ENCODE measurements at regions not wholly inside any gene's neighbourhood (a gene's known extent, or its start where the extent isn't known, plus 50 kb on each side); places are given as distances from the start of the nearest gene placed in this dataset.
"Not testable (repeated sequence)": the region's sequence is repeated elsewhere in the genome, so short reads cannot be mapped to it uniquely, and the experiment has no call there.

- H3K9me3 Mint-ChIP-seq; H3K36me3 Mint-ChIP-seq (ENCODE audit: low read depth); H3K27me3 Mint-ChIP-seq (ENCODE audit: low read depth); H3K27ac Mint-ChIP-seq; H3K4me1 Mint-ChIP-seq (ENCODE audit: low read depth); intact Hi-C loops (cut with micrococcal nuclease); DNase-seq (ENCODE audit: low spot score); H3K4me3 Mint-ChIP-seq (ENCODE audit: low read depth): not testable (repeated sequence)
Measured at GRCh38 chr1:149157409-149157808, 54.1 kb upstream of the NBPF9 start.

GRCh38 chr1:149158308-149158707 lies 55.0 kb upstream of the NBPF9 start:
- H3K9me3 Mint-ChIP-seq; H3K36me3 Mint-ChIP-seq (ENCODE audit: low read depth); H3K4me3 Mint-ChIP-seq (ENCODE audit: low read depth); H3K4me1 Mint-ChIP-seq (ENCODE audit: low read depth); H3K27me3 Mint-ChIP-seq (ENCODE audit: low read depth); H3K27ac Mint-ChIP-seq; DNase-seq (ENCODE audit: low spot score); intact Hi-C loops (cut with micrococcal nuclease): not testable (repeated sequence)

GRCh38 chr1:149163063-149163444 lies 59.7 kb upstream of the NBPF9 start:
- intact Hi-C loops (cut with micrococcal nuclease); H3K4me3 Mint-ChIP-seq (ENCODE audit: low read depth); DNase-seq (ENCODE audit: low spot score); H3K9me3 Mint-ChIP-seq; H3K4me1 Mint-ChIP-seq (ENCODE audit: low read depth); H3K27ac Mint-ChIP-seq; H3K36me3 Mint-ChIP-seq (ENCODE audit: low read depth); H3K27me3 Mint-ChIP-seq (ENCODE audit: low read depth): not testable (repeated sequence)

GRCh38 chr1:149174765-149175164 lies 71.4 kb upstream of the NBPF9 start:
- H3K36me3 Mint-ChIP-seq (ENCODE audit: low read depth); intact Hi-C loops (cut with micrococcal nuclease); H3K27ac Mint-ChIP-seq; DNase-seq (ENCODE audit: low spot score); H3K27me3 Mint-ChIP-seq (ENCODE audit: low read depth); H3K4me1 Mint-ChIP-seq (ENCODE audit: low read depth); H3K9me3 Mint-ChIP-seq: not testable (repeated sequence)
- H3K4me3 Mint-ChIP-seq (ENCODE audit: low read depth): peak overlapping the region; percentile 55

- H3K36me3 Mint-ChIP-seq (ENCODE audit: low read depth); H3K4me1 Mint-ChIP-seq (ENCODE audit: low read depth); H3K27ac Mint-ChIP-seq; intact Hi-C loops (cut with micrococcal nuclease); DNase-seq (ENCODE audit: low spot score); H3K27me3 Mint-ChIP-seq (ENCODE audit: low read depth); H3K9me3 Mint-ChIP-seq: not testable (repeated sequence)
- H3K4me3 Mint-ChIP-seq (ENCODE audit: low read depth): peak overlapping the region; percentile 63
Measured at GRCh38 chr1:149175812-149176211, 72.5 kb upstream of the NBPF9 start.

- H3K27ac Mint-ChIP-seq: peak overlapping the region; percentile 78
- peak; percentile 56 for DNase-seq (ENCODE audit: low spot score)
- intact Hi-C loops (cut with micrococcal nuclease); H3K9me3 Mint-ChIP-seq; H3K27me3 Mint-ChIP-seq (ENCODE audit: low read depth); H3K4me1 Mint-ChIP-seq (ENCODE audit: low read depth); H3K36me3 Mint-ChIP-seq (ENCODE audit: low read depth): not testable (repeated sequence)
- H3K4me3 Mint-ChIP-seq (ENCODE audit: low read depth): peak overlapping the region; percentile 78
Measured at GRCh38 chr1:149176453-149177316, 73.3 kb upstream of the NBPF9 start.

GRCh38 chr1:149190742-149191141 lies 87.4 kb upstream of the NBPF9 start:
- H3K4me1 Mint-ChIP-seq (ENCODE audit: low read depth); H3K9me3 Mint-ChIP-seq; H3K27ac Mint-ChIP-seq; H3K27me3 Mint-ChIP-seq (ENCODE audit: low read depth); H3K4me3 Mint-ChIP-seq (ENCODE audit: low read depth); H3K36me3 Mint-ChIP-seq (ENCODE audit: low read depth); intact Hi-C loops (cut with micrococcal nuclease); DNase-seq (ENCODE audit: low spot score): not testable (repeated sequence)

- DNase-seq (ENCODE audit: low spot score); H3K4me1 Mint-ChIP-seq (ENCODE audit: low read depth); intact Hi-C loops (cut with micrococcal nuclease); H3K27ac Mint-ChIP-seq; H3K27me3 Mint-ChIP-seq (ENCODE audit: low read depth); H3K36me3 Mint-ChIP-seq (ENCODE audit: low read depth); H3K4me3 Mint-ChIP-seq (ENCODE audit: low read depth); H3K9me3 Mint-ChIP-seq: not testable (repeated sequence)
Measured at GRCh38 chr1:149196651-149197050, 93.3 kb upstream of the NBPF9 start.

- DNase-seq (ENCODE audit: low spot score); intact Hi-C loops (cut with micrococcal nuclease); H3K4me3 Mint-ChIP-seq (ENCODE audit: low read depth); H3K27me3 Mint-ChIP-seq (ENCODE audit: low read depth); H3K27ac Mint-ChIP-seq; H3K36me3 Mint-ChIP-seq (ENCODE audit: low read depth); H3K9me3 Mint-ChIP-seq; H3K4me1 Mint-ChIP-seq (ENCODE audit: low read depth): not testable (repeated sequence)
Measured at GRCh38 chr1:149200567-149200966, 97.2 kb upstream of the NBPF9 start.

- not testable (repeated sequence) for DNase-seq (ENCODE audit: low spot score)
Measured at GRCh38 chr1:149202283-149202682, 98.9 kb upstream of the NBPF9 start.

GRCh38 chr1:149204396-149204795 lies 101.0 kb upstream of the NBPF9 start:
- H3K4me3 Mint-ChIP-seq (ENCODE audit: low read depth); H3K4me1 Mint-ChIP-seq (ENCODE audit: low read depth); H3K9me3 Mint-ChIP-seq; H3K36me3 Mint-ChIP-seq (ENCODE audit: low read depth); H3K27ac Mint-ChIP-seq; intact Hi-C loops (cut with micrococcal nuclease); DNase-seq (ENCODE audit: low spot score); H3K27me3 Mint-ChIP-seq (ENCODE audit: low read depth): not testable (repeated sequence)

More at GRCh38 chr1:149202283-149202682, 98.9 kb upstream of the NBPF9 start:
- H3K4me3 Mint-ChIP-seq (ENCODE audit: low read depth); H3K36me3 Mint-ChIP-seq (ENCODE audit: low read depth); H3K27ac Mint-ChIP-seq; H3K4me1 Mint-ChIP-seq (ENCODE audit: low read depth); intact Hi-C loops (cut with micrococcal nuclease); H3K9me3 Mint-ChIP-seq; H3K27me3 Mint-ChIP-seq (ENCODE audit: low read depth): not testable (repeated sequence)

- DNase-seq (ENCODE audit: low spot score); intact Hi-C loops (cut with micrococcal nuclease); H3K27ac Mint-ChIP-seq; H3K27me3 Mint-ChIP-seq (ENCODE audit: low read depth); H3K4me1 Mint-ChIP-seq (ENCODE audit: low read depth); H3K9me3 Mint-ChIP-seq; H3K36me3 Mint-ChIP-seq (ENCODE audit: low read depth); H3K4me3 Mint-ChIP-seq (ENCODE audit: low read depth): not testable (repeated sequence)
Measured at GRCh38 chr1:149208836-149209235, 105.5 kb upstream of the NBPF9 start.

GRCh38 chr1:149211757-149212420 lies 108.5 kb upstream of the NBPF9 start:
- H3K27me3 Mint-ChIP-seq (ENCODE audit: low read depth); H3K36me3 Mint-ChIP-seq (ENCODE audit: low read depth); H3K27ac Mint-ChIP-seq; H3K9me3 Mint-ChIP-seq; DNase-seq (ENCODE audit: low spot score); H3K4me1 Mint-ChIP-seq (ENCODE audit: low read depth); H3K4me3 Mint-ChIP-seq (ENCODE audit: low read depth); intact Hi-C loops (cut with micrococcal nuclease): not testable (repeated sequence)

All from activated T-helper 2 cell treated with anti-CD3 and anti-CD28 coated beads, Interferon-gamma antibody, Interleukin-2, Interleukin-4, amounts not matched to agents 10 μg/mL and 5 μg/mL and 100 μg/mL, durations not matched to agents 14 hours and 24 hours and 36 hours (primary cell).